ENCODE measurements at regions not wholly inside any gene's neighbourhood (a gene's known extent, or its start where the extent isn't known, plus 50 kb on each side); places are given as distances from the start of the nearest gene placed in this dataset.

DNA sequence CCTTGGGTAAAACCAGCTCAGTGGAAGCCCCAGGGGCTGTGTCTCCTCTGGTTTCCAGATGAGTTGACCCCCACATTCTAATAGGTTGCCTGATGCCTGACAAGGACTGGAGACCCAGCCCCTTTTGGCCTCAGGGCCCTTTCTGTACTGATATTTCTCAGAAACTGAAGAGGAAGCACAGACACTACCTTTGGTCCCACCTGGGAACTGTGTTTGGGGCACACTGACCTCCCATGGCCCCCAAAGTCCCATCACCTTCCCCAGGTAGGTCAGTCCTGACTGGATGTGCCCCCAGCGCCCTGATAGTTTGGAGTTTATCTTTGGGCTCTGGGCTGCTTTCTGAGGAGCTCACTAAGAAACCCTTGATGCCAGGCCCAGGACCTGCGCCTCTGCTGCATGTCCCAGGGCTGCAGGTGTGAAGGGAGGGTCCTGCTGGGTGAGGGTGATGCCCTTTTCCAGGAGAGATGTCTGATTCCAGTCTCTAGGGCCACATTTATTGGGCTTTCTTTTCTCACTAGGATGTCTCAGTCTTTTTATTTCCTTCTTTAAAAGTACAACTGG is 106.7 kb downstream of the GGTLC2 start:
- intact Hi-C loops (cut with DNase I), result no loop called here
- no peaks in the 10 kb centered on the region for H3K9me3 ChIP-seq
- no peaks in the 10 kb centered on the region for H3K27me3 ChIP-seq
- no peak for ATAC-seq
- H3K27ac ChIP-seq, result no peak overlapping the region
- DNase-seq, result no peak
- WGBS, 2 donors, result 65 to 88% methylated on average over 2 of the region's 2 CpGs
- H3K4me1 ChIP-seq, result peaks cover 18% of the 10 kb centered on the region
- TF ChIP-seq, protein P1, sequence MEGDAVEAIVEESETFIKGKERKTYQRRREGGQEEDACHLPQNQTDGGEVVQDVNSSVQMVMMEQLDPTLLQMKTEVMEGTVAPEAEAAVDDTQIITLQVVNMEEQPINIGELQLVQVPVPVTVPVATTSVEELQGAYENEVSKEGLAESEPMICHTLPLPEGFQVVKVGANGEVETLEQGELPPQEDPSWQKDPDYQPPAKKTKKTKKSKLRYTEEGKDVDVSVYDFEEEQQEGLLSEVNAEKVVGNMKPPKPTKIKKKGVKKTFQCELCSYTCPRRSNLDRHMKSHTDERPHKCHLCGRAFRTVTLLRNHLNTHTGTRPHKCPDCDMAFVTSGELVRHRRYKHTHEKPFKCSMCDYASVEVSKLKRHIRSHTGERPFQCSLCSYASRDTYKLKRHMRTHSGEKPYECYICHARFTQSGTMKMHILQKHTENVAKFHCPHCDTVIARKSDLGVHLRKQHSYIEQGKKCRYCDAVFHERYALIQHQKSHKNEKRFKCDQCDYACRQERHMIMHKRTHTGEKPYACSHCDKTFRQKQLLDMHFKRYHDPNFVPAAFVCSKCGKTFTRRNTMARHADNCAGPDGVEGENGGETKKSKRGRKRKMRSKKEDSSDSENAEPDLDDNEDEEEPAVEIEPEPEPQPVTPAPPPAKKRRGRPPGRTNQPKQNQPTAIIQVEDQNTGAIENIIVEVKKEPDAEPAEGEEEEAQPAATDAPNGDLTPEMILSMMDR (IDR thresholded peaks at IDR 0.05), result no peak
- no peak for TF ChIP-seq POLR2A (IDR thresholded peaks at IDR 0.05)
- H3K4me3 ChIP-seq, result no peak overlapping the region
- no peaks in the 10 kb centered on the region for H3K36me3 ChIP-seq (replicated peaks in 1 of 2; ENCODE audit: insufficient read depth in 1 of 2, low read depth in 2 of 2)

DNA sequence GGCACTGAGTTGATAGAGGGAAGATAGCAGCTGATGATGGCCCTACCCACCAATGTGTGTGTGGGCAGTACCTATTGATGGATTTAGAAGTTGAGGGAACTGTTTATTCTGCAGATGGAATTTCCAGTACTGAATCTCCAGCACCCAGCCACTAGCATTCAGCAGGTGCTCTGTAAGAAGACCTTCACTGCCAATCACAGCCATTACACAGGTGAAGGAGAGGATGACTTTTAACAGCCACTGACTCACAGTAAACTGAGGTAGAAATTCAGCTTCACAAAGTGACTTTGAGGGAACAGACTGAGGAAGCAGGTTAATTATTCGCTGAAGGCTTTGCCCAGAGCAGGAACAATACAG is 107.8 kb downstream of the GGTLC2 start:
- Histone ChIP-seq H3K27ac (no peak overlapping the region), H3K36me3 (replicated peaks in 1 of 2; ENCODE audit: insufficient read depth in 1 of 2, low read depth in 2 of 2) (no peaks in the 10 kb centered on the region), H3K9me3 (no peaks in the 10 kb centered on the region), H3K4me3 (no peak overlapping the region), H3K4me1 (peaks cover 18% of the 10 kb centered on the region), H3K27me3 (no peaks in the 10 kb centered on the region)
- no peak for TF ChIP-seq POLR2A (IDR thresholded peaks at IDR 0.05)
- TF ChIP-seq, protein P1 (IDR thresholded peaks at IDR 0.05), result no peak
- ATAC-seq (no peak), DNase-seq (no peak)
- WGBS, 2 donors, result 73 to 87% methylated on average over 1 of the region's 1 CpG
- intact Hi-C loops (cut with DNase I), result no loop called here

DNA sequence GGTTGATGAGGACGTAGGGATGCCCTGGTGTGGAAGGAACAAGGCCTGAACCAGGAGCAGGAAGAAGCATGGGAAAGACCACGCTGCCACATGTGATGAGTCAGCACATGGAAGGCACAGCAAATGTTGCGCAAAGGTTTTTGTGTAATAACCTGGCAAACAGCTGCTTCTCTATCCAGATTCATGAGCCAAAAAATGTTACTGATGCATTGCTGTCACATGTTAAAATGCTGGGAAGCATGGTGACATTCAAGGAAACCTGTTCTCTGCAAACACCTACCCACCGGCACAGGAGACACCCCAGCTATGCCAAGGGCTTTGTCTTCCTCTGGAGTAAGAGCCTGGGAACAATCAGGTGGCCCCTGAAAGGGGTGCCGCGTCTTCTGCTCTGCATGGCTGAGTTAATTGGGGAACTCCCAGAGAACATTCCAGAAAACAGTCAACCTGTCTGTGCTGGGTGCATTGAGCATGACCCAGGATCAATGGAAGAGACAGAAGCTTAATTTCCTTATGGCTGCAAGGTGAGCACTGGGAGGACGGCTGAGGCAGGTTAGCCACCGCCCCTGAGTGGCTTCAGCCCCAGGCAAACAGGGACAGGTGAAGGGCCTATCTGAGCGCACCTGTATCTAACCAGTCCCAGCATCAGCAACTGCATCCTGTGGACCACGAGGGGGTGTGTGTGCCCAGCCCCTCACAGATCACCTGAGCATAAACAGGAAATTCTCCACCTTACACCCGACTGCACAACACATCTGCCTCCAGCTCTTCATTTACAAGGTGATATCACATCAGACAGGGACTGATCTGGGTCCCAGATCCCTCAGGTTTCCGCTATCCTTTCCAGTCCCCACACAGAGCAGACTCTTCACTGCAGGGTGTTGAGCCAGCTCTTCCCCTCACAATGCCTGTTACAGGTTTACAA is 108.4 kb downstream of the GGTLC2 start:
- TF ChIP-seq POLR2A (IDR thresholded peaks at IDR 0.05), result no peak
- TF ChIP-seq, protein P1 (IDR thresholded peaks at IDR 0.05), result no peak
- intact Hi-C loops (cut with DNase I), result no loop called here
- Histone ChIP-seq H3K4me3 (no peak overlapping the region), H3K27me3 (no peaks in the 10 kb centered on the region), H3K4me1 (peaks cover 18% of the 10 kb centered on the region), H3K27ac (peak overlapping the region in 1 of 4 donors; percentile 12), H3K36me3 (replicated peaks in 1 of 2; ENCODE audit: insufficient read depth in 1 of 2, low read depth in 2 of 2) (no peaks in the 10 kb centered on the region), H3K9me3 (no peaks in the 10 kb centered on the region)
- ATAC-seq (peak; percentile 29), DNase-seq (peak in 3 of 4 donors; percentile 15 to 49 (median 40))
- WGBS, 2 donors, result 58% methylated on average over 10 to 12 of the region's 12 CpGs

DNA sequence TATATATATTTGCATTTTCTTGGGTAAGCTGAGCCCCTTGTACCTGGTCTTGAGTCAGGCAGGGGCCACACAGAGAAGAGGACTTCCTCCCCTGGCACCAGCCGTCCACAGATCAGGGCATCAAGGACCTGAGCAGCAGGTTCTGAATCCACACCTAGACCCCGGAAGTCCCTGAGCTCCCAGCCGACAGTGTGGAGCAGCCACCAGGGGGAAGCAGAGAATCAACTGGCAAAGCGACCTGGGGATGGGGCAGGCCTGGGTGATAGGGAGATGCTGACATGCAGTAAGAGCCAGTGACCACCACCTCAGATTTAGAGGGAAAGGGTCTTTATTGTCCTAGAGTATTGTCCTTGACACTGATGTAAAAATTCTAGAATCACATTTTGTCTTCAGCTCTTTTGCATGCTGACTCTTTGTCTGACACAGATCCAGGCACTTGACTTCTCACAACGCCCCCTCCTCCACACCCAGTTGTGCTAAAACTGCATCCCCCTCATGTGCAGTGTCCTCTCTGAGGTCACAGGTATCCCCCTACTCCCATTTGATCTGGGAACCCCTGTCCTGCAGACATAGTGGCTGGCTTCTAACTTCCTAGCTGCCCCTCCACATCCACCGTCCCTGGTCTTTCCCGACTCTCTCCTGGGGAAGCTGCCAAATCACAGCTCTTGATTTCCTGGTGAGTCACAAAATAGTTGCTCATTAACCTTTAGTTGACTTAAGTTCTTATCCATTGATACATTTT is 109.3 kb downstream of the GGTLC2 start:
- intact Hi-C loops (cut with DNase I), result no loop called here
- H3K36me3 ChIP-seq (replicated peaks in 1 of 2; ENCODE audit: insufficient read depth in 1 of 2, low read depth in 2 of 2), result no peaks in the 10 kb centered on the region
- TF ChIP-seq, protein P1 (IDR thresholded peaks at IDR 0.05), result peak; percentile 44 to 68 (median 62)
- no peak for TF ChIP-seq POLR2A (IDR thresholded peaks at IDR 0.05)

More for the DNA sequence above, 109.3 kb downstream of the GGTLC2 start:
- H3K27ac ChIP-seq, result peak overlapping the region in 1 of 4 donors; percentile 12
- H3K4me1 ChIP-seq, result peaks cover 18% of the 10 kb centered on the region
- ATAC-seq (peak; percentile 72), DNase-seq (peak; percentile 64 to 70 (median 68))
- H3K9me3 ChIP-seq, result no peaks in the 10 kb centered on the region
- no peaks in the 10 kb centered on the region for H3K27me3 ChIP-seq
- WGBS, 2 donors, result 9 to 14% methylated on average over 6 to 7 of the region's 7 CpGs
- no peak overlapping the region for H3K4me3 ChIP-seq
